ENCODE measurements at regions not wholly inside any gene's neighbourhood (a gene's known extent, or its start where the extent isn't known, plus 50 kb on each side); places are given as distances from the start of the nearest gene placed in this dataset.

GRCh38 chr10:128277267-128277840 lies 151.1 kb upstream of the MKI67 start:
- DNase-seq (ENCODE audit: extremely low spot score in 2 of 2), result no peak
- intact Hi-C loops (cut with DNase I), result no loop called here
- Histone ChIP-seq H3K27me3 (no peaks in the 10 kb centered on the region), H3K4me1 (no peaks in the 10 kb centered on the region), H3K4me3 (no peak overlapping the region), H3K36me3 (no peaks in the 10 kb centered on the region), H3K27ac (no peak overlapping the region), H3K9me3 (no peaks in the 10 kb centered on the region)
- TF ChIP-seq CTCF (IDR thresholded peaks at IDR 0.05) (no peak), POLR2AphosphoS5 (IDR thresholded peaks at IDR 0.05; ENCODE audit: insufficient read depth in 1 of 2, low read depth in 1 of 2) (no peak), POLR2A (IDR thresholded peaks at IDR 0.05) (no peak)

GRCh38 chr10:128278362-128278761 lies 152.1 kb upstream of the MKI67 start:
- no peak overlapping the region for H3K4me3 ChIP-seq
- intact Hi-C loops (cut with DNase I), result no loop called here
- H3K36me3 ChIP-seq, result no peaks in the 10 kb centered on the region
- no peak overlapping the region for H3K27ac ChIP-seq
- TF ChIP-seq POLR2A (IDR thresholded peaks at IDR 0.05) (no peak), CTCF (IDR thresholded peaks at IDR 0.05) (no peak), POLR2AphosphoS5 (IDR thresholded peaks at IDR 0.05; ENCODE audit: insufficient read depth in 1 of 2, low read depth in 1 of 2) (no peak)
- H3K27me3 ChIP-seq, result no peaks in the 10 kb centered on the region
- no peaks in the 10 kb centered on the region for H3K4me1 ChIP-seq
- DNase-seq (ENCODE audit: extremely low spot score in 2 of 2), result no peak
- no peaks in the 10 kb centered on the region for H3K9me3 ChIP-seq

GRCh38 chr10:128280271-128280670 lies 154.0 kb upstream of the MKI67 start:
- H3K9me3 ChIP-seq, result no peaks in the 10 kb centered on the region
- DNase-seq (ENCODE audit: extremely low spot score in 2 of 2), result no peak
- H3K4me1 ChIP-seq, result no peaks in the 10 kb centered on the region
- H3K27me3 ChIP-seq, result no peaks in the 10 kb centered on the region
- H3K36me3 ChIP-seq, result no peaks in the 10 kb centered on the region
- intact Hi-C loops (cut with DNase I), result no loop called here
- TF ChIP-seq CTCF (IDR thresholded peaks at IDR 0.05) (no peak), POLR2A (IDR thresholded peaks at IDR 0.05) (no peak)
- no peak overlapping the region for H3K27ac ChIP-seq
- H3K4me3 ChIP-seq, result no peak overlapping the region

GRCh38 chr10:128281343-128281742 lies 155.1 kb upstream of the MKI67 start:
- no peak overlapping the region for H3K4me3 ChIP-seq
- H3K36me3 ChIP-seq, result no peaks in the 10 kb centered on the region
- no peak overlapping the region for H3K27ac ChIP-seq
- no peak for DNase-seq (ENCODE audit: extremely low spot score in 2 of 2)
- no peaks in the 10 kb centered on the region for H3K4me1 ChIP-seq
- TF ChIP-seq POLR2AphosphoS5 (IDR thresholded peaks at IDR 0.05; ENCODE audit: insufficient read depth in 1 of 2, low read depth in 1 of 2) (no peak), CTCF (IDR thresholded peaks at IDR 0.05) (no peak), POLR2A (IDR thresholded peaks at IDR 0.05) (no peak)
- no peaks in the 10 kb centered on the region for H3K9me3 ChIP-seq
- no peaks in the 10 kb centered on the region for H3K27me3 ChIP-seq
- intact Hi-C loops (cut with DNase I), result no loop called here

GRCh38 chr10:128281861-128282260 lies 155.6 kb upstream of the MKI67 start:
- intact Hi-C loops (cut with DNase I), result no loop called here
- Histone ChIP-seq H3K27me3 (no peaks in the 10 kb centered on the region), H3K9me3 (no peaks in the 10 kb centered on the region), H3K27ac (no peak overlapping the region), H3K4me3 (no peak overlapping the region), H3K4me1 (no peaks in the 10 kb centered on the region), H3K36me3 (no peaks in the 10 kb centered on the region)
- DNase-seq (ENCODE audit: extremely low spot score in 2 of 2), result no peak
- no peak for TF ChIP-seq CTCF (IDR thresholded peaks at IDR 0.05)
- no peak for TF ChIP-seq POLR2AphosphoS5 (IDR thresholded peaks at IDR 0.05; ENCODE audit: insufficient read depth in 1 of 2, low read depth in 1 of 2)
- no peak for TF ChIP-seq POLR2A (IDR thresholded peaks at IDR 0.05)
